GM06990 (cell line): ENCODE measurements at regions not wholly inside any gene's neighbourhood (a gene's known extent, or its start where the extent isn't known, plus 50 kb on each side); places are given as distances from the start of the nearest gene placed in this dataset.

Experiments
- DNase-seq: peaks from one replicate; pipeline ENCODE4 v3.0.0-alpha.2; 2011; ENCODE audit not compliant: insufficient read length; ENCODE audit errors: extremely low read depth
- H3K27me3 ChIP-seq: replicated peaks from 2 replicates; pipeline ENCODE4 v1.6.0; 2011; ENCODE audit warnings: low read length; ENCODE audit not compliant: control insufficient read depth, insufficient read depth
- H3K36me3 ChIP-seq: 2 replicates; pipeline ENCODE4 v1.5.1; 2011; ENCODE audit warnings: low read length; ENCODE audit not compliant: control insufficient read depth, insufficient read depth
- H3K4me3 ChIP-seq: replicated peaks from 2 replicates; pipeline ENCODE4 v1.5.1; 2011; ENCODE audit warnings: low read depth, mild to moderate bottlenecking, control low read depth, low read length
- CTCF ChIP-seq: IDR thresholded peaks from 2 replicates; pipeline ENCODE4 v1.5.1; 2011; ENCODE audit warnings: low read length, control low read depth, mild to moderate bottlenecking, inconsistent platforms; ENCODE audit not compliant: insufficient read depth, poor library complexity, severe bottlenecking

DNA sequence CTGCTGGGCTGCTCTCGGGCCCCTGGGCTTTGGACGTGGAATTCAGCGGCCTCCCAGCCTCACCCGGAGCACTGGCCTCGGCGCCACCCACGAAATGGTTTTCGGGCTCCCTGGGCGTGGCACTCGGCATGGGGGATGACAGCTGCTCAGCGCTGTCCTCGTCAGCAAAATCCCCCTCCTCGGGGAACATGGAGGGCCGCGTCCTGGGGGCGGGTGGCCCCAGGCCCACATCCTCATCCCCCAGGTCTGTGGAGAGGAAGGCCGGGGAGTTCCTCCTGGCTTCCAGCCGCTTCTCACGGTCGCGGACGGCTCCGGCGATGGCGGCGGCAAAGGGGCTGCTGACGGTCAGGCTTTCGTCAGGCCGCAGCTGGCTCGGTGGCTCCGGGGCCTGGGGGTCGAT lies 88.4 kb downstream of the CTTN start:
- TF ChIP-seq CTCF, result no peak
- DNase-seq, result no peak

DNA sequence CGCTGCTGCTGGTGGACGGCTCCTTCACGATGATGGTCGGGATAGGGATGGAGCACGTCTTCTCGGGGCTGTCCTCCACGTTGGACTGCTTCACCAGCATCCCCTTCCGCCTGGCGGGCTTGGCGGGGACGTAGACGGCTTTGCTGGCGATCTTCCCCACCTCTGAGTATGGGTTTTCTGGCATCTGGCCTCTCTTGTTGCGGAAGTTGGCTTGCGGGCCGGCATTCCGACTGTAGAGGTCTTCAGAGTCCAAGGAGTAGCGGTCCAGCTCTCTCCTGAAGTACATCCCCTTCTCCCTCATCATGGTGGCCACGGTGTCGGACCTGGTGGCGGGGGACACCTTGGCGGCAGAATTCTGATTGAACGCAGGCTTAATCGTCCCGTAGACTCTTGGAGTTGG lies 88.8 kb downstream of the CTTN start:
- Histone ChIP-seq H3K4me3 (no peak overlapping the region), H3K27me3 (no peaks in the 10 kb centered on the region), H3K36me3 (no peaks in the 10 kb centered on the region)
- TF ChIP-seq CTCF, result no peak
- DNase-seq, result no peak

More for the DNA sequence above, 88.4 kb downstream of the CTTN start:
- H3K4me3 ChIP-seq, result no peak overlapping the region
- H3K27me3 ChIP-seq, result no peaks in the 10 kb centered on the region
- H3K36me3 ChIP-seq, result no peaks in the 10 kb centered on the region

- Histone ChIP-seq H3K27me3 (no peaks in the 10 kb centered on the region), H3K36me3 (no peaks in the 10 kb centered on the region), H3K4me3 (no peak overlapping the region)
- no peak for DNase-seq
- TF ChIP-seq CTCF, result no peak
Observed at GRCh38 chr11:70487756-70488155, 89.4 kb downstream of the CTTN start.

DNA sequence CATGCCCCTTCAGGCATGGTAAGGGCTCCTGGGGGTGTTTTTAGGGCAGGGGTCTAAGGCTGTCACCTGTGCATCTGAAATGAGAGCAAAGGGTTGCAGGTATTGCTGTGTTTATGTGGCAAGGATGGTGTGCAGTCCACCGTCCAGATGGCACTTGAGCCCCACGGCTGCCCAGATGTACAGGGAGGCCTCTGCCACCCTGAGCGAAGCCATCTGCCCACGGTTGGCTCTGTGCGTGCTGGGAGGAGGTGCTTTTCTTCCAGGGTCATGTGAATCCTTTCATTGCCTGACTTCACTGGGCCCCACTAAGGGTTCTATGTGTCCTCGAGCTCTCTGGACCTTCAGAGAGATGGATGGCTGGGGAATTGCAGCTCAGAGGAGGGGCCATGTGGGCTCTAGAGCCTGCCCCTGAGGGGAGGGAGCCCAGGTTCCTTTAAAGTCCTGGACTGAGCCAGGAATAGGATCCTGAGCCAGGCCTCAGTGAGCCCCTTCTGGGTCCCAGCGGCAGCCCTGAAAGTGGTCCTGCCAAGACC lies 89.9 kb downstream of the CTTN start:
- Histone ChIP-seq H3K27me3 (no peaks in the 10 kb centered on the region), H3K4me3 (no peak overlapping the region), H3K36me3 (no peaks in the 10 kb centered on the region)
- no peak for DNase-seq
- no peak for TF ChIP-seq CTCF

DNA sequence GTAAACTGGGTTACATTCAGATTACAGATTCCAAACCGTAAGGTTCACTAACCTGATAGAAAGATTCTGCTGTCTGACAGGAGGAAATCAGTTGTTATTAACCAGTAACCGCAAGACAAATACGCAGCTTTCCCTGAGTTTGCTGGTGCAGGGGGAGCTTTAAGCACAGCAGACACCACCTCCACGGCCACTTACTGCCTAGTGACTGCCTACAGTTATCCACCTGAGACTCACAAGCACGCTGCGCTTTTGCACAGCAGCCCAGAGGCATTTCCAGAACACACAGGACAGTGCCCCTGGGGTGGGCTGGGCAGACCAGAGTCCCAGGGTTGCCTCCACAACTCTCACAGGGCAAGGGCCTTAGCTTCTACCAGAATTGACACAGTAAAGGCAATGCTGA lies 90.9 kb downstream of the CTTN start:
- no peaks in the 10 kb centered on the region for H3K27me3 ChIP-seq
- DNase-seq, result no peak
- H3K4me3 ChIP-seq, result no peak overlapping the region
- no peaks in the 10 kb centered on the region for H3K36me3 ChIP-seq
- no peak for TF ChIP-seq CTCF

- no peak for DNase-seq
- TF ChIP-seq CTCF, result no peak
- H3K4me3 ChIP-seq, result no peak overlapping the region
- no peaks in the 10 kb centered on the region; the same call in 1 of the 2 replicates for H3K27me3 ChIP-seq
- H3K36me3 ChIP-seq, result no peaks in the 10 kb centered on the region
Observed at GRCh38 chr11:70490208-70490607, 91.9 kb downstream of the CTTN start.
